BLaER1 treated with 17β-estradiol and CSF1 and Interleukin-3, amounts not matched to agents 10 nM and 100 nM (cell line): ENCODE measurements at regions not wholly inside any gene's neighbourhood (a gene's known extent, or its start where the extent isn't known, plus 50 kb on each side); places are given as distances from the start of the nearest gene placed in this dataset.
"Not testable (repeated sequence)": the region's sequence is repeated elsewhere in the genome, so short reads cannot be mapped to it uniquely, and the experiment has no call there.

Experiments
- H3K27ac ChIP-seq, 11 experiments: shearing (Covaris generic); formaldehyde crosslinking; 2 replicates each; pipeline ENCODE4 v1.8.1; 2022
- H3K27me3 ChIP-seq, 11 experiments: shearing (Covaris generic); formaldehyde crosslinking; 2 replicates each; pipeline ENCODE4 v1.8.1; 2022
- H3K36me3 ChIP-seq, 11 experiments: shearing (Covaris generic); formaldehyde crosslinking; 2 replicates each; pipeline ENCODE4 v1.8.1; 2022
- H3K4me1 ChIP-seq, 10 experiments: shearing (Covaris generic); formaldehyde crosslinking; 2 replicates each; pipeline ENCODE4 v1.8.1; 2022
- H3K4me2 ChIP-seq, 11 experiments: shearing (Covaris generic); formaldehyde crosslinking; 2 replicates each; pipeline ENCODE4 v1.8.1; 2022
- H3K4me3 ChIP-seq, 10 experiments: shearing (Covaris generic); formaldehyde crosslinking; 2 replicates each; pipeline ENCODE4 v1.8.1; 2022
- H3K9ac ChIP-seq, 11 experiments: shearing (Covaris generic); formaldehyde crosslinking; 2 replicates each; pipeline ENCODE4 v1.8.1; 2022
- H3K9me3 ChIP-seq, 11 experiments: shearing (Covaris generic); formaldehyde crosslinking; replicated peaks in 1 of 11; 2 replicates each; pipeline ENCODE4 v1.8.1; 2022
- H4K20me1 ChIP-seq, 11 experiments: shearing (Covaris generic); formaldehyde crosslinking; 2 replicates each; pipeline ENCODE4 v1.8.1; 2022
- Cebpa-rat ChIP-seq, 11 experiments: shearing (Covaris generic); IDR thresholded peaks; 2 replicates each; pipeline ENCODE4 v1.8.1; 2022

DNA sequence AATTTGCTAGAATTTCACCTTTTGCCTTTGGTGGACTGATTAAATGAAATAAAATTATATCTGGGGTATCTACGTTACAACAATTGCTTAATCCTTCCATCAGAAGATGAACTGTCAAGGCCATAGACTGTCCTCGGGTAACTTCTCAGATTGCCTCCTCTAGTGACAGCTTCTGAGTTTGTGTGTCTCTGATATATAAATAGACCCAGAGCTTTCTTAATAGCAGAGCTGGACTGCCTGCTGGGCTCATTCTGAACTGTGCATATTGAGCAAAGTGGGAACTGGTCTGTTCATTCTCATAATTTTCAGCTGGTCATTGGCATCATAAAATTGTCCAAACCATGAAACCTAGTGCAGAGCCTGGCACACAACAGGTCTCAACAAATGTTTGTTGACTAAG is 99.1 kb upstream of the GRAMD1B start:
- Histone ChIP-seq H3K4me3 (no peak overlapping the region), H3K9me3 (peaks cover 0 to 12% (median 5%) of the 10 kb centered on the region in 11 experiments; a peak in 8 of 22 replicates), H3K4me2 (no peak overlapping the region), H3K27me3 (no peaks in the 10 kb centered on the region), H4K20me1 (no peaks in the 10 kb centered on the region), H3K4me1 (peaks cover 1 to 10% (median 7%) of the 10 kb centered on the region in 10 experiments; a peak in 17 of 20 replicates), H3K9ac (no peak overlapping the region), H3K36me3 (no peaks in the 10 kb centered on the region), H3K27ac (no peak overlapping the region)
- no peak for TF ChIP-seq Cebpa-rat (IDR thresholded peaks at IDR 0.05)

GRCh38 chr11:123330471-123330870 is 99.6 kb upstream of the GRAMD1B start:
- H3K4me3 ChIP-seq: no peak overlapping the region
- H3K27me3 ChIP-seq: no peaks in the 10 kb centered on the region
- no peak overlapping the region for H3K9ac ChIP-seq
- no peaks in the 10 kb centered on the region for H4K20me1 ChIP-seq
- no peak for TF ChIP-seq Cebpa-rat (IDR thresholded peaks at IDR 0.05)
- H3K4me2 ChIP-seq: no peak overlapping the region
- H3K4me1 ChIP-seq: peaks cover 6 to 14% (median 8%) of the 10 kb centered on the region in 10 experiments; a peak in 17 of 20 replicates
- H3K27ac ChIP-seq: no peak overlapping the region
- no peaks in the 10 kb centered on the region for H3K36me3 ChIP-seq
- H3K9me3 ChIP-seq: peaks cover 0 to 12% (median 5%) of the 10 kb centered on the region in 11 experiments; a peak in 8 of 22 replicates

GRCh38 chr11:123330071-123330470 is 100.0 kb upstream of the GRAMD1B start:
- Histone ChIP-seq H3K36me3 (no peaks in the 10 kb centered on the region), H3K27ac (no peak overlapping the region), H3K4me2 (no peak overlapping the region), H3K9me3 (peaks cover 0 to 12% (median 5%) of the 10 kb centered on the region in 11 experiments; a peak in 8 of 22 replicates), H4K20me1 (no peaks in the 10 kb centered on the region), H3K4me3 (no peak overlapping the region), H3K27me3 (no peaks in the 10 kb centered on the region), H3K4me1 (peaks cover 6 to 14% (median 9%) of the 10 kb centered on the region in 10 experiments; a peak in 17 of 20 replicates), H3K9ac (no peak overlapping the region)
- TF ChIP-seq Cebpa-rat (IDR thresholded peaks at IDR 0.05): no peak

- Histone ChIP-seq H3K4me3 (no peak overlapping the region), H3K36me3 (no peaks in the 10 kb centered on the region), H3K4me1 (peaks cover 6 to 19% (median 9%) of the 10 kb centered on the region in 10 experiments; a peak in 17 of 20 replicates), H3K27me3 (no peaks in the 10 kb centered on the region), H4K20me1 (no peaks in the 10 kb centered on the region), H3K9ac (no peak overlapping the region), H3K4me2 (peak overlapping the region in 7 of 11 experiments; percentile 2 to 53 (median 5); a peak in 11 of 22 replicates), H3K9me3 (peaks cover 0 to 10% (median 5%) of the 10 kb centered on the region in 11 experiments; a peak in 8 of 22 replicates), H3K27ac (no peak overlapping the region)
- no peak for TF ChIP-seq Cebpa-rat (IDR thresholded peaks at IDR 0.05)
Observed at GRCh38 chr11:123328281-123328867, 101.7 kb upstream of the GRAMD1B start.

DNA sequence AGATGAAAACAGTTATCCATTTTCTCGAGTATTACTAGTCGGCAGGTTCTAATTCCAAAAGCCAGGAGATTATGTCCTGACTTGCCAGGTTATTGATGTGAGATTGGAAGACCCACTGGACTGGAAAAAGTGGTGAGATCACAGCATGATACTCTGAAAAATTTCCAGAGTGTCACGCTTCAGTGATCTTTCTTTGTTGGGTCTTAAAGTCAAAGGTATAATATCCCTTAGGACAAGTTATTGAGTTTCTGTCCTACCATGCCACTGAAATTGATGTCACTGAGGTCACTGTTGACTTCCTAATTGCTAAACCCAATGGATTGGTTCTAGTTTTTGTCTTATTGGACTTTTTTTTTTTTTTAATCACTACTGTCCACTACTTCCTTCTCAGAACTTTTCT is 104.5 kb upstream of the GRAMD1B start:
- Histone ChIP-seq H3K4me2 (peak overlapping the region in 5 of 11 experiments; percentile 2 to 61 (median 23); a peak in 4 of 22 replicates), H3K4me3 (no peak overlapping the region), H4K20me1 (no peaks in the 10 kb centered on the region), H3K27me3 (no peaks in the 10 kb centered on the region), H3K9ac (no peak overlapping the region), H3K4me1 (peaks cover 6 to 21% (median 9%) of the 10 kb centered on the region in 10 experiments; a peak in 17 of 20 replicates), H3K9me3 (no peaks in the 10 kb centered on the region), H3K36me3 (no peaks in the 10 kb centered on the region), H3K27ac (no peak overlapping the region)
- no peak for TF ChIP-seq Cebpa-rat (IDR thresholded peaks at IDR 0.05)

DNA sequence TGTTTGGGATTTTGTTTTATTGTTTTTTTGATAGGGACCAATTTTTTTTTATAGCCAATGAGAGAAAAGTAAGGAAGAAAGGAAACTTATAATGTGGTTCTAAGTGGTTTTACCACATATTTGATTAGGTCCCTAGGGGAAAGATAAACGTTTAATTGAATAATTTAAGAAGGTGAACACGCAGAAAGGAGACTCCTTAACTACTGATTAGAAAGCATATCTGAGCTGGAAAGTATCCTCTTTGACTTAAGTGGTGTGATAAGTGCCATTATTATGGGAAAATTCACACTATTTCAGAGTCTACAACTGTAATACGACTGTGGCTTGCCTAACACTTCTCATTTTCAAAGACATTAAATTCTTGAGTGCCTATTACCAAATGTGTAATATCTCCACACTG is 106.5 kb upstream of the GRAMD1B start:
- H3K36me3 ChIP-seq: no peaks in the 10 kb centered on the region
- H3K27ac ChIP-seq: no peak overlapping the region
- H3K9ac ChIP-seq: no peak overlapping the region
- no peak overlapping the region for H3K4me2 ChIP-seq
- H3K9me3 ChIP-seq: no peaks in the 10 kb centered on the region
- no peaks in the 10 kb centered on the region for H3K27me3 ChIP-seq
- H3K4me1 ChIP-seq: peaks cover 5 to 17% (median 8%) of the 10 kb centered on the region in 10 experiments; a peak in 17 of 20 replicates
- H3K4me3 ChIP-seq: no peak overlapping the region
- no peak for TF ChIP-seq Cebpa-rat (IDR thresholded peaks at IDR 0.05)
- H4K20me1 ChIP-seq: no peaks in the 10 kb centered on the region

GRCh38 chr11:123321636-123322035 is 108.4 kb upstream of the GRAMD1B start:
- no peaks in the 10 kb centered on the region for H3K9me3 ChIP-seq
- peaks cover 0 to 12% (median 7%) of the 10 kb centered on the region in 10 experiments; a peak in 10 of 20 replicates for H3K4me1 ChIP-seq
- no peak overlapping the region for H3K9ac ChIP-seq
- H3K27ac ChIP-seq: no peak overlapping the region
- H4K20me1 ChIP-seq: no peaks in the 10 kb centered on the region
- H3K4me2 ChIP-seq: no peak overlapping the region
- H3K4me3 ChIP-seq: no peak overlapping the region
- no peaks in the 10 kb centered on the region for H3K27me3 ChIP-seq
- no peaks in the 10 kb centered on the region for H3K36me3 ChIP-seq
- no peak for TF ChIP-seq Cebpa-rat (IDR thresholded peaks at IDR 0.05)

- Histone ChIP-seq H3K27me3 (no peaks in the 10 kb centered on the region), H3K4me3 (no peak overlapping the region), H3K9me3 (no peaks in the 10 kb centered on the region)
Observed at GRCh38 chr11:123318623-123319022, 111.4 kb upstream of the GRAMD1B start.

DNA sequence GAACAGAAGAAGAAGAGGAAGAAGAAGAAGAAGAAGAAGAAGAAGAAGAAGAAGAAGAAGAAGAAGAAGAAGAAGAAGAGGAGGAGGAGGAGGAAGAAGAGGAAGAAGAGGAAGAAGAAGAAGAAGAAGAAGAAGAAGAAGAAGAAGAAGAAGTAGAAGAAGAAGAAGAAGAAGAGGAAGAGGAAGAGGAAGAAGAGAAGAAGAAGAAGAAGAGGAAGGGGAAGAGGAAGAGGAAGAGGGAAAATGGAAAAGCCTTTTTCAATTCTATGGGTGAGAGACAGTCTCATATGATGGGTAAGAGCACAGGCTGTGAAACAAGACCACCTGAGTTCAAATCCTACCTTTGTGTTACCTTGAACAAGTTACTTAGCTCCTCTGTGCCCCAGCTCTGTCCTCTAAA is 111.9 kb upstream of the GRAMD1B start:
- H3K27me3 ChIP-seq, H3K27ac ChIP-seq, H3K9ac ChIP-seq, H3K36me3 ChIP-seq, H3K4me2 ChIP-seq, H3K9me3 ChIP-seq, H3K4me1 ChIP-seq, H4K20me1 ChIP-seq, H3K4me3 ChIP-seq: not testable (repeated sequence)

More at GRCh38 chr11:123318623-123319022, 111.4 kb upstream of the GRAMD1B start:
- Histone ChIP-seq H3K36me3 (no peaks in the 10 kb centered on the region), H3K9ac (no peak overlapping the region), H3K27ac (no peak overlapping the region), H4K20me1 (no peaks in the 10 kb centered on the region), H3K4me2 (no peak overlapping the region), H3K4me1 (peaks cover 0 to 4% (median 0%) of the 10 kb centered on the region in 10 experiments; a peak in 1 of 20 replicates)
- TF ChIP-seq Cebpa-rat (IDR thresholded peaks at IDR 0.05): no peak

DNA sequence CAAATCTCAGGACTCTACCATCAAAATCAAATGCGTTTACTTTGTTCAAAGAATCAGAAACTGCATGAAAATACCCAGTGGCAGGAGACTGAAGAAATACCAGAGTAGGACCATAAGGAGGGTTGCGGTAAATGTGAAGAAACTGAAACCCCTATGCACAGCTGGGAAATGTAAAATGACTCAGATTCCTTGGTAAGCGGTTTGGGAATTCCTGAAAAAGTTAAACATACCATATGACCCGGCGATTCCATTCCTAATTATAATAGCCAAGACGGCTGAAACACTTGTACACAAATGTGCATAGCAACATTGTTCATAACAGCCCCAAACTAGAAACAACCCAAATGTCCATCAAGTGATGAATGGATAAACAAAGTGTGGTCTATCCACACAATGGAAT is 114.1 kb upstream of the GRAMD1B start:
- H3K27me3 ChIP-seq: no peaks in the 10 kb centered on the region
- no peaks in the 10 kb centered on the region for H3K4me1 ChIP-seq
- no peaks in the 10 kb centered on the region for H4K20me1 ChIP-seq
- no peaks in the 10 kb centered on the region for H3K36me3 ChIP-seq
- no peak overlapping the region for H3K27ac ChIP-seq
- TF ChIP-seq Cebpa-rat (IDR thresholded peaks at IDR 0.05): no peak
- no peak overlapping the region for H3K9ac ChIP-seq
- H3K4me2 ChIP-seq: no peak overlapping the region
- H3K4me3 ChIP-seq: no peak overlapping the region
- H3K9me3 ChIP-seq: no peaks in the 10 kb centered on the region
